HG03460 (cell line): ENCODE measurements at regions not wholly inside any gene's neighbourhood (a gene's known extent, or its start where the extent isn't known, plus 50 kb on each side); places are given as distances from the start of the nearest gene placed in this dataset.
"Not testable (repeated sequence)": the region's sequence is repeated elsewhere in the genome, so short reads cannot be mapped to it uniquely, and the experiment has no call there.

Source experiments
- ATAC-seq: cut with Tn5 transposase; IDR thresholded peaks from one replicate; pipeline ENCODE4 v1.9.1; 2021; ENCODE audit not compliant: unreplicated experiment

DNA sequence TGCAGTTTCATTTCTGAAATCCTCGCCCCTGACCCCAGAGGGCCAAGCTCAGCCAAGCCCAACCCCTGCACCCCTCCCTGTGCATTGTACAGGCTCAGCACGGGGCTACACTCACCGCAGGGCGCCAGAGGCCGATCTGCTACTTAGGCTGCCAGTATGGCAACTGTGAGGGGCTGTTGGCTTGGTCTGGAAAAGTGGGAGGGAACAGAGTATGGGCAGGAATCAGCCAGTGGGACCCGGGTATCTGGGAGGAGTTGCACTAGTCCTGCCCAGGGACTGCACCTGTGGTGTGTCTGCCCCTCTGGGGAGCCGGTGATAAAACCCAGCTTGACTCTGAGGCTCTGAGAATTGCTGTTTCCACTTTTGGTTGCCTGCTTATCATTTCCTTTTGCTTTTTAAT lies 167.4 kb upstream of the KIF2A start:
- no peak for ATAC-seq

DNA sequence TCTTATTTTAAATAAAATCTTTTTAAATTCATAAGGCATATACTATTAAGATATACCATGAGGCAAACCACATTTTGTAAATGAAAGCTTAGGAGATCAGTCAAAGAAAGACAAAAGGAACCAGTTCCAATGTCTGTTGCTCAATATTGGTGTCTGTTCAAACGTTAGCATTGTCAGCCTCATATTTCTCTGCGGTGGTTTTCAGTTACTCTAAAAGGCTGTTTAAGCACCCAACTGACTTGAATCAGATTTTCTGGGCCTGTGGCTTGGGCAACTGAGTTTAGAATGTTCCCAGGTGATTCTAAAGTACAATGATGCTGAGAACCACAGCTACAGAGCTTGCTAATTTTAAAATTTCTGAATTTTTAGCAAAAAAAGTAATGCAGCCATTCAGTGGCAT lies 166.3 kb upstream of the KIF2A start:
- ATAC-seq: no peak

DNA sequence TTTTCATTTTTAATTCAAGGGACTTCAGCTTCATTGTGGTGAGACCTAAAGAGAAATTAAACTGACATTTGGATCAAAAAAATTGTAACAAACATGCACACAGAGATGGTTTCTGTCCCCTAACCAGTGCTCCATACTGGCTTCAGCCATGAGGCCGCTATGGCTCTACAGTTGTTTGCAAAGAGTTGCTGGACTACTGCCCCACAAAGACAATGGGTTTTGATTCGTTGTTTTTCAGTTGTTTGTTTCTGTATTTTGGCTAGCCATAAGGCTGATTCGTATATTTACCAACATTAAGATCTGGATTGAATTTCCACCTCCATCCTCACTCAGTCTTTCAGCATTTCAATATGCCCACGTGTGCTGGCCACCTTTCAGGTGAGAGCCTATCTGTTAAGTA lies 163.7 kb upstream of the KIF2A start:
- no peak for ATAC-seq

DNA sequence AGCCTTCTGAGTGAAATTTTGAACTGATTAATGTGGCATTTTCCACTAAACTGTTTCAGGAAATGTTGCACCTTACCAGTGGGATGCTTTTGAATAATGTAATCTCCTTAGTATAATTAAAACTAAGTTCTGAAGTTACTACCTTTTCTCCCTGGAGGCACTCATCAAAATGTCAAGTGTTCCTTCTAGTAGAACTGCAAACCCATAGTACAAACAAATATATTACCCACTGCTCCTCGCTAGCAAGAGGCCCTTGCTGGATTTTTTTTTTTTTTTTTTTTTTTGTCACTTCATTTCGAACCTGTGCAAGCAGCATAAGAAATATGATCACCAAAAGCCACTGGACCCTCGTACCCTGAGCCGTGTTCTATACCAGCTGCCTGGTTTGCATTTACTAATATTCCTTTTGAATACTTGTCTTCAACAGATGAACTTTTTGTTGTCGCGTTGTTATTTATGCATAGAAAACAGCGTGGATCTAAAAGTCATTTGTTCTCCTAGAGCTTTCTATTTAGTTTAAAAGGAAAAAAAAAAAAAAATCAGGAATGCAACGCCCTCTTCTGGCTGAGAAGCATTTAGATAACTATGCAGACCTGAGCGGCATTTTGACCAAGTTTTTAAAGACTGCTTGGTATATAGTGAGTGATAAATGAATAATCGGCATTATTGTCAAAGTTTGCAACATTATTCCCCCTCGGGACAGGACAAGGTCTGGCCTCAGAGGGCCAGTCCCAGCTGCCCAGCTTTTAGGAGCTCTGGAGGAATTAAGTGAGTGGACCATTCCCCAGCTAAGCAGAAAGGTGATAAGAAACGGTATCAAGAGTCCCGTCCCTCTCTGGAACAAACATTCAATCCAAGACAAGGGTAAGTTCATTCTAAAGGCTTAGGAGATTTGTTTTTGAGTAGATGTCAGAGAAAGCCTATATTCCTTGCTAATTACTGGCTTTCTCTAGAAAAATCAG lies 162.5 kb upstream of the KIF2A start:
- ATAC-seq: no peak

DNA sequence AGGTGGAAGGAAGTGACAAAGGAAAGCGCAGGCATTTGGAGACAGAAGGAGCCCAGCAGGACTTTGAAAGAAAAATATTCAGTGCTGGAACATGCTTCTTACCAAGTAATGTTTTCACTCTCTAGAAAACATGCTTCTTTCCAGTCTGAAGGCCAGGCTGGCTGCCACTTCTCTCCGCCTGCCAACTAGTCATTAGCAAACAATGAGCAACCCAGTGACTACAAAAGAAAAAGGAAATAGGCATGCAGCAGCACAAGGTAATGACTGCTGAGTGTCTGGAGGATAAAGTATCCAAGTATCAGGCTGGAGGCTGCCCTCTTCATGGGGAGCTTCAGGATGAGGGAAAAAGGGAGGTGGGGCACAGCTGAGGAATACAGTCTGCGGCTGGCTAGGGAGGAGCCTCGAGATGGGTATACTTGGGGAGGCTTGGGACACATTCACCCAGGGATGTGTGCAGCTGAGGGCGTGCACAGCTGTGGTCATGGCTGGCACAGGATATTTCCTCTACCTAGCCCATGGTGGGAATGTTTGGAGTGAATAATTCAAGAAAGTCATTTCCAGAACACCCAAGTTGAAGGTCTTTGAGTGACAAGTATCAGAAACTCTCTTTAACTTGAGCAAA lies 161.5 kb upstream of the KIF2A start:
- no peak for ATAC-seq

DNA sequence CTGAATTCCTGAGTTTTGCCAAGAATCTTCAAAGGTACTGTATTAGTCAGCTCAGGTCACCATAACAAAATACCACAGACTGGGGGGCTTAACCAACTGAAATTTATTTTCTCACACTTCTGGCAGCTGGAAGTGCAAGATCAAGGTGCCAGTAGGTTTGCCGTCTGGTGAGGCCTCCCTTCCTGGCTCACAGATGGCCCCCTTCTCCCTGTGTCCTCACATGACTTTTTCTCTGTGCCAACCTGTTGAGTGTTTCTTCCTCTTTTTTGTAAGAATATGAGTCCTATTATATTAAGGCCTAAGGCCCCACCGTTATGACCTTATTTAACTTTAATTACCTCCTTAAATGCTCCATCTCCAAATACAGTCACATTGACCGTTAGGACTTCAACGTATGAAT lies 156.1 kb upstream of the KIF2A start:
- ATAC-seq: no peak

DNA sequence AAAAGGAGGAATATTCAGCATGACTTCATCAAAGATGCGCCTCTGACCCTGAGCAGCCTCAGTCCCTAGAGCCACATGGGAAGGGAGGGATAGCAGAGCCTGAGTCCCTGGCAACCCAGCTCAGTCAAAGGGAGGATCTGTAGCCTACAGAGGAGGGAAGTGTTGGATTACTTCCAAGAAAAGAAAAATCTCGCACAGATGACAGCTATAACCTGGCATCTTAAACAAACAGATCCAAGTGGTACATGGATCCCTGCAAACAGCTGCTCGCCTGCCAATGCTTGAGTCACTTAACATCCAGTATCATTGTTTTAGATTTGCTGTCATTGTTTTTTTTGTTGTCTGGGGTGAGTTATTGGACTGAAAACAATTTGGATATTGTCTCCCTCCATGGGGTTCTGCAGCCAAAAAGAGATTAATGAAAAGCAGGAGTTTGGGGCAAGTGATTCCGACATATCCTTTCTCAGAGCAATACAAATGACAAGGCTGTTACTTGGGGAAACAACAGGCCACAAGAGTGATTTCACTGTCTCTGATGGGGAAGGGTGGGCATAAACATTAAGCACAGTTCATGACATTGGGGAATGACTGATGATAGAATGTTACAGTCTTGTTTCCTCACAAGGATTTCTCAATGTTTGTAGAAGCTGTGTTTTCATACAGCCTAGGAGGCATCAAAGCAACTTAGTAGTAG lies 153.5 kb upstream of the KIF2A start:
- no peak for ATAC-seq

DNA sequence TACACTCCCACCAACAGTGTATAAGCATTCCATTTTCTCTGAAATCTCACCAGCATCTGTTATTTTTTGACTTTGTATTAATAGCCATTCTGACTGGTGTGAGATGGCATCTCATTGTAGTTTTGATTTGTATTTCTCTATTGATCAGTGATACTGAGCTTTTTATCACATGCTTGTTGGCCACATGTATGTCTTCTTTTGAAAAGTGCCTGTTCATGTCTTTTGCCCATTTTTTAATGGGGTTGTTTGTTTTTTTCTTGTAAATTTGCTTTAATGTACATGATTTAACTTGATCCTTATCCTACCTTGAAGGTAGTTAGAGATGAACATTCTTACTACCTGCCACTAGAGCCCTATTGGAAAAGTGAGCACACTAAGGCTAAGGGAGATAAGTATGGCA lies 151.2 kb upstream of the KIF2A start:
- ATAC-seq: no peak

DNA sequence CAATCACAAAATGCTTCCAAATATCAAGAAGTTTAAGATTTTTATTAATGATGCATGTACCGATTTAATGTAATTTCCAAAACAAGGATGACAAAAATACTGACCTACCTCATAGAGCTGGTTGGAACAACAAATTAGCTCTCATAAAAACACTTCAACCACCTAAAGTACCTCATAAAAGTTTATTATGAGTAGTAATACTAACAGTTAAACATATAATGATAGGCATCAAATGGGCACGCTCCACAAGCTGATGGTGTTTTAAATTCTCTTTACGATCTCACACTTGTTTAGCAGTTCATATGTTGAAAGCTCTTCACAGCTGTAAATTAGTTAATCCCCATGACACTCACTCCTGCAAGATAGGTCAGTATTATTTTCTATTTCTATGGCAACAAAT lies 150.0 kb upstream of the KIF2A start:
- ATAC-seq: no peak

DNA sequence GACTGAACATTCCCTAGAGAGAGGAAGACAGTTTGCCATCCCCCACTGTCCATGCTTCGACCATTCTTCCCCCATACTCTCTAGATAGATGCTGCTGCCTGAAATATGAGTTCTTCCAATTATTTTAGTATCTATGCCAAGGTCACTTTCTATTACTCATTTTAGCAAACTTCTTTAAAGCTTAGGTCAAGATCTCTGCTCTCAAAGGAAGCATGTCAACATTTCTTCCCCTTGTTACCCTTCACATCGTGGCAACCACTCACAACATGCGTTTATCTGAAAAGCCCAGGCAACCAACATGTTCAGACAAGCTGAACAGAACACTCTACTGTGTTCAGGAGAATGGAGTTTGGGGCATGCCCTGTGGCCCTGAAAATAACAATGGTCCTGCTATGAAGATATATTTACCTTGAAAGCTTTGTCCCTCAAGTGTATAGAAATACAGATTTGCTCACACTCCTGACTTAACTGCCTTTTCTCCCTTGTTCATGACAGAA lies 138.4 kb upstream of the KIF2A start:
- ATAC-seq: no peak

DNA sequence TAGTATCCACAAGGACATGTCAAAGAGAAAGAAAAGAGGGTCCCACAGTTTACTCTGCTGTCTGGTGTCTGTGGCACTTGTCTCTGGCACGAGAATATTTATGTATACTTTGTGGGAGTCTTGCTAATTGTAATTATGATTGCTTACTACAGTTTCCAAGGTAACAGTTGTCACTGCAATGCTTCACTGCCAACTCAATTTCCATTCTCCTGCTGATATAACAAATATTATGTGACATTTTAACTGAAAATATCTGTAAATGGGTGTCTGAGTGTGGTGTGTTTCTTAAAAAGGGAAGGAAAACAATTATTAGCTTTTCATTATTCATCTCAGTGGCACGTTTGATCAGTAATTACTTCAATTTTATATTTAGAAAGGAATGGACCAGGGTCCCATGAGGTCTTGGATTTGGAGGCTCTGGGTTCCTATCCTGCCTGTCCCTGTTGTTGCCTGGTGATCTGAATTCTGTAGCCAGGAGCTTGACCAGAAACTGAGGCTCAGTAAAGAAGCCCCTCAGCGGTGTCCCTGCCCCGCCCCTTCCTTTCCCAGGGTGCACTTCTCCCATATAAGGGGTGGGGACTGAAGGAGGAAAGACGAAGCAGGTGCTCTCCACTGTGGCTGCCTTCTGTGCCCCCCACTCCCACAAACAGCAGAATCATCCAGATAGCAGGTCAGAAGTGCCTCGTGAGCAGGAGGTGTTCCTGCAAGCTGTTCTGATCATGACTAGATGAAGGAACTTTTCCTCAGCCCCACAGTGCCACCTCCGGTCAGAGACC lies 137.3 kb upstream of the KIF2A start:
- ATAC-seq: no peak

DNA sequence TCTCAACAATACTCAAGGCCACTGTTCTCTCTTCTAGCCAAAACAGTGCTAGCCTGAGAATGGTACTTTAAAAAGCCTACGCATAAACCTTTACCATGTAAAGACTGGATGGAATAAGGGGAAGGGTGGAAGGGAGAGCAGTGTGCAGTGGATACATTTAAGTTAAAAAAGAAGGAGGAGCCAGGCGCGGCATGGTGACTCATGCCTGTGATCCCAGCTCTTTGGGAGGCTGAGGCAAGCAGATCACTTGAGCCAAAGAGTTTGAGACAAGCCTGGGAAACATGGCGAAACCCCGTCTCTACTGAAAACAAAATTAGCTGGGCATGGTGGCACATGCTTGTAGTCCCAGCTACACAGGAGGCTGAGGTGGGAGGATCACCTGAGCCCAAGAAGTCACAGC lies 127.7 kb upstream of the KIF2A start:
- ATAC-seq: no peak

DNA sequence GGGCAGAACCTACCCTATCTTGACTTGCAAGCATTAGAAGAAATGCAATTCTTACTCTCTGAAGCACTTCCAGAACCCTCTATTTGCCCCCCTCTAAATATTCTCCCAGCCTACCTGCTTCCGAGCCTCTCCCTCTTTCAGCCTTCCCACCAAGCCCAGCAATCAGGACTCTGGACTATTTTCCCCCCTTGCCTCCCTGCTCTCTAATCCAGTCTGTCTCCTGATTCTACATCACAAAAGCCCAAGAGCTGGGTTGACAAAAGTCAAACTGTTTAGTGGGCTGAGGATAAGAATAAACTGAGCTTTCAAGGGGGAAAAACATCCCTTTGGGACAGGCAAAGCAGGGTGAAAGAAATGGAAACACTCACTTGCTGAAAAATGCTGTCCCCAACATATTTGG lies 123.2 kb upstream of the KIF2A start:
- ATAC-seq: no peak

DNA sequence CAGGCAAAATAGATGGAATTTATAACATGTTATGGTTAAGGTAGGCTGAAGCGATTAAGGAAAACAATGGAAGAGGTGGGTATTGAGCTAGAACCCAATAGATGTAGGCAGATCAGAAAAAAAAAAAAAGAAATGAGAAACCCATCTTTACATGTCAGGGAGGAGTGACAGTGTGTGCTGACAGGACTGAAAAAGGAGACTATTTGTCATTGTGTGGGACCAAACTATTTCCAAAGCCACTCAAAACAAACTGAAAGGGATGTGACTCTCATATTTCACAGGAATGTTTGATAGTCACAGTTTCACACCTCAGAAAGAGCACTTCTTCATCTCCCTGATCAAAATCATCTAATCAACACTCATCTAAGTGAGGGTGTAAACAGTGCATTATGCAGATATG lies 122.3 kb upstream of the KIF2A start:
- no peak for ATAC-seq

DNA sequence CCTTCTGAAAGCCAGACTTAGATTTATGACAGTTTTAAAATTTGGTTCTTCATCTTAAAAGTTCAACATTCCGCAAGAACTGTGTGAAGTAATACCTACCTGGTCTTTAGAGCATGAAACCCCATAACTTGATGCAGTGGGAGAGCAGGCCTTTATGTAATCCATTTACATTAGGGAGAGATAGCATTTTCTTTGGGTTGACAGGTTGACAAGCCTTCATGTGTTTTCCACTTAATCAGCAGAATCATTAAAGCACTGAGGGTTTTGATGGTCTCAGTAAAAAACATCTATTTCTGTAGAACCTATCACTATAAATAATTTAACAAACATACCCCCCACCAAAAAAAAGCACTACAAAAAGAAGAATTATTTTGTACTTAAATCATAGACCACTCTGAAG lies 121.6 kb upstream of the KIF2A start:
- ATAC-seq: no peak

DNA sequence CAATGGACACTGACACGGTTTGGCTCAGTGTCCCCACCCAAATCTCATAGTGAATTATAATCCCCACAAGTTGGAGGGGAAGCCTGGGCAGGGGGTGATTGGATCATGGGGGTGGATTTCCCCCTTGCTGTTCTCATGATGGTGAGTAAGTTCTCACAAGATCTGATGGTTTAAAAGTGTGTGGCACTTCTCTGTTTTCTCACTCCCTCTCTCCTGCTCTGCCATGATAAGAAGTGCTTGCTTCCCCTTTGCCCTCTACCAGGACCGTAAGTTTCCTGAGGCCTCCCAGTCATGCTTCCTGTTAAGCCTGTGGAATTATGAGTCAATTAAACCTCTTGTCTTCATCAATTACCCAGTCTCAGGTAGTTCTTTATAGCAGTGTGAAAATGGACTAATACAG lies 115.8 kb upstream of the KIF2A start:
- ATAC-seq: no peak

DNA sequence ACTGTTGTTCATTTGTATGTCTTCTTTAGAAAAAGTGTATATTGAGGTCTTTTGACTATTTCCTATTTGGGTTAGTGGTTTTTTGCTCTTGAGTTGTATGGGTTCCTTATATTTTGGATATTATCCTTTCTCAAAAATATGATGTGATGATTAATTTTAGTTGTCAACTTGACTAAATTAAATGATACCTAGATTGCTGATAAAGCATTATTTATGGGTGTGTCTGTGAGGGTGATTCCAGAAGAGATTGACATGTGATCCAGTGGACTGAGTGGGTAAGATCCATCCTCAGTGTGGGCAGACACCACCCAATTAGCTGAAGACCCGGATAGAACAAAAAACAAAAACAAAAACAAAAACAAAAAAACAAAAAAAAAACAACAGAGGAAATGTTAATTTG lies 115.1 kb upstream of the KIF2A start:
- no peak for ATAC-seq

DNA sequence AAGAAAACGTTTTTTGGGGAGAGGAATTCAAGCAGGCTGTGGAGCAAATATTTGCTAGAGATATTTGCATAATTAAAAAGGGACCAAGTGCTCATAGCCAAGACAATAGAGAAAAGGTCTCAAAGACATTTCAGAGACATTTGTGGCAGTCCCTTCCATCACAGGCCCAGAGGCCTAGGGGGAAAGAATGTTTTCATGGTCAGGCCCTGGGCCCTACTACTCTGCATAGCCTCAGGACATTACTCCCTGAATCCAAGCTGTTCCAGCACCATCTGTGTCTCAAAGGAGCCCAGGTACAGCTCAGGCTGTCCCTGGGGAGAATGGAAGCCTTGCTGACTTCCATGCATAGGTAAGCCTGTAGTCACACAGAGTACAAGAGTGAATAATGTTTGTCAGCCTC lies 113.0 kb upstream of the KIF2A start:
- no peak for ATAC-seq

DNA sequence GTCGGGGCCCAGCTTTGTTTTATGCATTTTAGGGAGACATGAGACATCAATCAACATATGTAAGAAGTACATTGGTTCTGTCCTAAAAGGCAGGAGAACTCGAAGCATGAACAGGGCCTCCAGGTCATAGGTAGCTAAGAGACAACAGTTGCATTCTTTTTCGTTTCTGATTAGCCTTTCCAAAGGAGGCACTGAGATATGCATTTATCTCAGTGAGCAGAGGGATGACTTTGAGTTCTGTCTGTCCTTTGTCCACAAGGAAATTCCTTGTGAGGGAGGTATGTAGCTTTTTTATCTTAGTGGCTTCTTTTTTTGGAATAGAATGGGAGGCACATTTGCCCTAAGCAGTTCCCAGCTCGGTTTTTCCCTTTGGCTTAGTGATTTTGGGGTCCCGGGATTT lies 109.5 kb upstream of the KIF2A start:
- ATAC-seq: not testable (repeated sequence)

DNA sequence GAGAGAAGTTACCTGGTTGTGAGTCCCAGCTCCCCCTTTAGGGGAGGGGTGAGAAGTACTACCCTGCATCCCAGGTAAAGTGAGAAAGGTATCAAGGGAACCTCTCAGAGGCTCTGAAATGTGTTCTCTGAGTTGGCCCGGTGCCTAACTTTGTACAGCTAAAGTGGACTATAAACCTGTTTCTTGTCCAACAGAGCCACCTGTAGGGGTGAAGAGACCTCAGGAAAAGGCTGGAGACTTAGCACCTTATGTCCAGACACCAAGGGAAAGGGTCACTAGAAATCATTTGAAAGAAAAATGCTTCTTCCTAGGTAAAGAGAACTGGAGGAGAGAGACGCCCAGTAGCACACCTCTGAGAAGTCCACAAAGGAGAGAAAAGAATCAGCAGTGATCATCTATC lies 108.3 kb upstream of the KIF2A start:
- no peak for ATAC-seq

DNA sequence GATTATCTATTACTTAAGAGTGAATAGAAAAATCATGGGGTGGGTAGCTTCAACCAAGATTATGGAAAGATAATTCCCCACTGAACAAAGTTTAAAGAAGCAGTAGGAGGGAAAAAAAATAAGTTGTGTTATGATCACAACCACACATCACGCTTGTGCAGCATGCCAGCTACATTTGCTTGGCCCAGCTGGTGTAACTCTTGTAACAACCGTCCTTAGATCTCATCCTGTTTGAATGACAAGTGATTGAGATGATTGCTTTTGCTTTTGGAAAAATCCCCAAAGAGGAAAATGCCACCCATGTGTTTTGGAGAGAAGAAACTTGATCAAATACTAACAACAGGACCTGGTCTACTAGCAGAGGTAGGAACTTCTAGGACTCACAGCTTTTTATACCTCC lies 107.6 kb upstream of the KIF2A start:
- no peak for ATAC-seq
